ENCODE measurements at regions not wholly inside any gene's neighbourhood (a gene's known extent, or its start where the extent isn't known, plus 50 kb on each side); places are given as distances from the start of the nearest gene placed in this dataset.

GRCh38 chr5:134464988-134465815 is 53.5 kb upstream of the CDKN2AIPNL start:
- peak overlapping the region; percentile 89 to 93 for H3K27ac ChIP-seq
- intact Hi-C loops (cut with DNase I; ENCODE audit: low total_unique reads): loop anchor here (10.0 kb wide), 1 partner anchor 60 kb away; the partner anchor contains the start of gene JADE2
- no peaks in the 10 kb centered on the region for H3K36me3 ChIP-seq (ENCODE audit: low read depth, missing control alignments)
- no peaks in the 10 kb centered on the region for H3K9me3 ChIP-seq
- TF ChIP-seq CTCF (IDR thresholded peaks at IDR 0.05) (no peak), POLR2A (IDR thresholded peaks at IDR 0.05) (no peak)
- H3K4me3 ChIP-seq: peak overlapping the region; percentile 55 to 71
- 37 to 45% methylated on average over 2 to 10 of the region's 10 CpGs for WGBS, 2 donors
- H3K4me1 ChIP-seq: peaks cover 28% of the 10 kb centered on the region
- H3K27me3 ChIP-seq: no peaks in the 10 kb centered on the region
- no peak for DNase-seq

GRCh38 chr5:134463991-134464760 is 52.5 kb upstream of the CDKN2AIPNL start:
- whole genome bisulfite sequencing, 2 donors: 84 to 86% methylated on average over 8 to 10 of the region's 10 CpGs
- Histone ChIP-seq H3K4me1 (peaks cover 28% of the 10 kb centered on the region), H3K36me3 (ENCODE audit: low read depth, missing control alignments) (no peaks in the 10 kb centered on the region), H3K27me3 (no peaks in the 10 kb centered on the region), H3K27ac (peak overlapping the region in 1 of 2 donors; percentile 89), H3K9me3 (no peaks in the 10 kb centered on the region), H3K4me3 (no peak overlapping the region)
- intact Hi-C loops (cut with DNase I; ENCODE audit: low total_unique reads): loop anchor here (10.0 kb wide), 1 partner anchor 61 kb away; the partner anchor contains the start of gene JADE2
- DNase-seq: peak; percentile 8
- TF ChIP-seq POLR2A (IDR thresholded peaks at IDR 0.05) (no peak), CTCF (IDR thresholded peaks at IDR 0.05) (no peak)

- peaks cover 36% of the 10 kb centered on the region for H3K4me1 ChIP-seq
- WGBS, 2 donors: 97 to 99% methylated on average over 7 of the region's 7 CpGs
- no peaks in the 10 kb centered on the region for H3K36me3 ChIP-seq (ENCODE audit: low read depth, missing control alignments)
- TF ChIP-seq CTCF (IDR thresholded peaks at IDR 0.05) (no peak), POLR2A (IDR thresholded peaks at IDR 0.05) (no peak)
- H3K27ac ChIP-seq: no peak overlapping the region
- H3K27me3 ChIP-seq: no peaks in the 10 kb centered on the region
- H3K4me3 ChIP-seq: no peak overlapping the region
- intact Hi-C loops (cut with DNase I; ENCODE audit: low total_unique reads): loop anchor here (10.0 kb wide), 1 partner anchor 62 kb away; the partner anchor contains the start of gene JADE2
- no peaks in the 10 kb centered on the region for H3K9me3 ChIP-seq
- no peak for DNase-seq
These were observed 51.6 kb upstream of the CDKN2AIPNL start for GRCh38 chr5:134463176-134463720.

GRCh38 chr5:134462761-134463160 is 51.1 kb upstream of the CDKN2AIPNL start:
- no peaks in the 10 kb centered on the region for H3K36me3 ChIP-seq (ENCODE audit: low read depth, missing control alignments)
- no peak overlapping the region for H3K27ac ChIP-seq
- peaks cover 41% of the 10 kb centered on the region for H3K4me1 ChIP-seq
- WGBS, 2 donors: 87 to 88% methylated on average over 6 of the region's 6 CpGs
- TF ChIP-seq POLR2A (IDR thresholded peaks at IDR 0.05) (no peak), CTCF (IDR thresholded peaks at IDR 0.05) (no peak)
- no peaks in the 10 kb centered on the region for H3K9me3 ChIP-seq
- no peak overlapping the region for H3K4me3 ChIP-seq
- intact Hi-C loops (cut with DNase I; ENCODE audit: low total_unique reads): loop anchor here (10.0 kb wide), 1 partner anchor 62 kb away; the partner anchor contains the start of gene JADE2
- H3K27me3 ChIP-seq: no peaks in the 10 kb centered on the region
- DNase-seq: no peak
